ENCODE measurements at regions not wholly inside any gene's neighbourhood (a gene's known extent, or its start where the extent isn't known, plus 50 kb on each side); places are given as distances from the start of the nearest gene placed in this dataset.

GRCh38 chr21:15203740-15204139 lies 138.9 kb upstream of the NRIP1 start:
- TF ChIP-seq OSR1 (CRISPR knock-in tag; IDR thresholded peaks at IDR 0.05) (no peak), RARB (CRISPR knock-in tag; IDR thresholded peaks at IDR 0.05) (no peak), CSDC2 (CRISPR knock-in tag; IDR thresholded peaks at IDR 0.05) (no peak), SNAI2 (CRISPR knock-in tag; IDR thresholded peaks at IDR 0.05) (no peak), ZNF8 (CRISPR knock-in tag; IDR thresholded peaks at IDR 0.05) (no peak)
- no peak for ATAC-seq

GRCh38 chr21:15204140-15204969 lies 139.6 kb upstream of the NRIP1 start:
- no peak for TF ChIP-seq ZNF8 (CRISPR knock-in tag; IDR thresholded peaks at IDR 0.05)
- no peak for TF ChIP-seq CSDC2 (CRISPR knock-in tag; IDR thresholded peaks at IDR 0.05)
- no peak for TF ChIP-seq OSR1 (CRISPR knock-in tag; IDR thresholded peaks at IDR 0.05)
- TF ChIP-seq ZFP30 (CRISPR knock-in tag; IDR thresholded peaks at IDR 0.05), result no peak
- no peak for TF ChIP-seq TOX (CRISPR knock-in tag; IDR thresholded peaks at IDR 0.05; ENCODE audit: borderline replicate concordance)
- no peak for TF ChIP-seq TSHZ2 (CRISPR knock-in tag; IDR thresholded peaks at IDR 0.05)
- no peak for TF ChIP-seq CREB5 (CRISPR knock-in tag; IDR thresholded peaks at IDR 0.05; ENCODE audit: low read depth)
- no peak for TF ChIP-seq BACH2 (CRISPR knock-in tag; IDR thresholded peaks at IDR 0.05; ENCODE audit: borderline replicate concordance)
- TF ChIP-seq POU6F1 (CRISPR knock-in tag; IDR thresholded peaks at IDR 0.05; ENCODE audit: borderline replicate concordance, low read depth), result no peak
- no peak for TF ChIP-seq ZNF565 (CRISPR knock-in tag; conservative IDR thresholded peaks at IDR 0.05; ENCODE audit: low read depth)
- no peak for ATAC-seq

GRCh38 chr21:15204970-15205286 lies 140.1 kb upstream of the NRIP1 start:
- TF ChIP-seq ZC3H10 (CRISPR knock-in tag; IDR thresholded peaks at IDR 0.05) (no peak), ZFP3 (CRISPR knock-in tag; IDR thresholded peaks at IDR 0.05) (no peak), POU6F1 (CRISPR knock-in tag; IDR thresholded peaks at IDR 0.05; ENCODE audit: borderline replicate concordance, low read depth) (no peak)
- ATAC-seq, result no peak

- ATAC-seq, result no peak
- TF ChIP-seq ZFP30 (CRISPR knock-in tag; IDR thresholded peaks at IDR 0.05), result no peak
- TF ChIP-seq ZNF8 (CRISPR knock-in tag; IDR thresholded peaks at IDR 0.05), result no peak
- TF ChIP-seq CREB5 (CRISPR knock-in tag; IDR thresholded peaks at IDR 0.05; ENCODE audit: low read depth), result no peak
- TF ChIP-seq SNAI2 (CRISPR knock-in tag; IDR thresholded peaks at IDR 0.05), result no peak
- TF ChIP-seq CSRNP3 (CRISPR knock-in tag; IDR thresholded peaks at IDR 0.05), result no peak
- TF ChIP-seq RARB (CRISPR knock-in tag; IDR thresholded peaks at IDR 0.05), result no peak
- no peak for TF ChIP-seq ESRRG (CRISPR knock-in tag; IDR thresholded peaks at IDR 0.05)
- no peak for TF ChIP-seq ZNF70 (CRISPR knock-in tag; IDR thresholded peaks at IDR 0.05)
These were observed 141.7 kb upstream of the NRIP1 start for GRCh38 chr21:15206514-15206913.

Data from SK-N-SH treated with all-trans-retinoic acid at 6 μM for 48 hours (cell line).